ENCODE measurements at regions not wholly inside any gene's neighbourhood (a gene's known extent, or its start where the extent isn't known, plus 50 kb on each side); places are given as distances from the start of the nearest gene placed in this dataset.

- DNase-seq (ENCODE audit: low spot score) (no peak), ATAC-seq (no peak), FAIRE-seq (no peak)
- H3K4me2 ChIP-seq (ENCODE audit: low read depth, low read length) = no peak overlapping the region
- 31% methylated on average over 12 of the region's 12 CpGs for WGBS (ENCODE audit: low lambda C conversion rate)
- ChIA-PET CTCF (ENCODE audit: low intra/inter-chr PET ratio, low total read pairs) (no interaction called here), POLR2A (no interaction called here)
- H3K4me3 ChIP-seq (replicated peaks in 1 of 3; ENCODE audit: insufficient read depth in 1 of 3, low read depth in 2 of 3, low read length in 3 of 3) = no peak overlapping the region
- TF ChIP-seq ZNF784 (CRISPR knock-in tag; IDR thresholded peaks at IDR 0.05; ENCODE audit: borderline replicate concordance) = no peak
- no TSS peak for BruUV-seq (replicated peaks)
- H3K9me3 ChIP-seq (ENCODE audit: low read length) = no peaks in the 10 kb centered on the region
- H3K27ac ChIP-seq (ENCODE audit: extremely low read length, insufficient read depth, low read length) = no peak overlapping the region
- no peak overlapping the region for H2AFZ ChIP-seq (ENCODE audit: low read length)
- intact Hi-C loops (cut with micrococcal nuclease; ENCODE audit: unreplicated experiment) = no loop called here
- peaks cover 0 to 26% of the 10 kb centered on the region in 2 experiments; a peak in 3 of 5 replicates for H3K27me3 ChIP-seq (ENCODE audit: control insufficient read depth in 1 of 2, insufficient read depth in 2 of 2, low read length in 2 of 2)
- H4K20me1 ChIP-seq (ENCODE audit: insufficient read depth, low read length) = no peaks in the 10 kb centered on the region
- H3K79me2 ChIP-seq (ENCODE audit: insufficient read depth, low read length) = no peaks in the 10 kb centered on the region
- no peak overlapping the region for H3K9ac ChIP-seq (ENCODE audit: insufficient read depth, low read depth, low read length)
- H3K4me1 ChIP-seq (ENCODE audit: insufficient read depth, low read length) = no peaks in the 10 kb centered on the region
- no peaks in the 10 kb centered on the region for H3K36me3 ChIP-seq (replicated peaks in 1 of 2; ENCODE audit: control insufficient read depth in 1 of 2, insufficient read depth in 2 of 2, low read length in 2 of 2)
- in situ Hi-C loops (cut with HindIII; ENCODE audit: extremely low pct_ligation_motif_present, low pct_unique_long_range_greater_than_20kb) = no loop called here
Observed at GRCh38 chr7:153943861-153944260, 108.3 kb upstream of the DPP6 start.

GRCh38 chr7:153948060-153948459, 104.1 kb upstream of the DPP6 start:
- 2% methylated on average over 2 of the region's 2 CpGs for WGBS (ENCODE audit: low lambda C conversion rate)
- no peak for DNase-seq (ENCODE audit: low spot score)

More at GRCh38 chr7:153948060-153948459, 104.1 kb upstream of the DPP6 start:
- peaks cover 0 to 20% of the 10 kb centered on the region in 2 experiments; a peak in 1 of 5 replicates for H3K27me3 ChIP-seq (ENCODE audit: control insufficient read depth in 1 of 2, insufficient read depth in 2 of 2, low read length in 2 of 2)
- intact Hi-C loops (cut with micrococcal nuclease; ENCODE audit: unreplicated experiment) (no loop called here), in situ Hi-C loops (cut with HindIII; ENCODE audit: extremely low pct_ligation_motif_present, low pct_unique_long_range_greater_than_20kb) (no loop called here)
- ATAC-seq (no peak), FAIRE-seq (no peak)
- no peak overlapping the region for H3K9ac ChIP-seq (ENCODE audit: insufficient read depth, low read depth, low read length)
- H3K4me2 ChIP-seq (ENCODE audit: low read depth, low read length) = no peak overlapping the region
- ChIA-PET POLR2A (no interaction called here), CTCF (ENCODE audit: low intra/inter-chr PET ratio, low total read pairs) (no interaction called here)
- H3K4me3 ChIP-seq (replicated peaks in 1 of 3; ENCODE audit: insufficient read depth in 1 of 3, low read depth in 2 of 3, low read length in 3 of 3) = no peak overlapping the region
- H3K9me3 ChIP-seq (ENCODE audit: low read length) = no peaks in the 10 kb centered on the region
- BruUV-seq (replicated peaks) = no TSS peak
- no peaks in the 10 kb centered on the region for H3K79me2 ChIP-seq (ENCODE audit: insufficient read depth, low read length)
- H3K27ac ChIP-seq (ENCODE audit: extremely low read length, insufficient read depth, low read length) = no peak overlapping the region
- no peak overlapping the region for H2AFZ ChIP-seq (ENCODE audit: low read length)
- H3K36me3 ChIP-seq (replicated peaks in 1 of 2; ENCODE audit: control insufficient read depth in 1 of 2, insufficient read depth in 2 of 2, low read length in 2 of 2) = no peaks in the 10 kb centered on the region
- no peaks in the 10 kb centered on the region for H3K4me1 ChIP-seq (ENCODE audit: insufficient read depth, low read length)
- H4K20me1 ChIP-seq (ENCODE audit: insufficient read depth, low read length) = no peaks in the 10 kb centered on the region
- no peak for TF ChIP-seq DRAP1 (CRISPR knock-in tag; IDR thresholded peaks at IDR 0.05)
- peak; percentile 20 for TF ChIP-seq YY1 (IDR thresholded peaks at IDR 0.05; ENCODE audit: insufficient read depth, insufficient replicate concordance, low read depth, low read length)
